Transverse colon (tissue), 4 donors: ENCODE measurements at regions not wholly inside any gene's neighbourhood (a gene's known extent, or its start where the extent isn't known, plus 50 kb on each side); places are given as distances from the start of the nearest gene placed in this dataset.

Experiments
- DNase-seq: peaks from one replicate; pipeline ENCODE4 v3.0.0-alpha.2; 2019
- H3K27ac ChIP-seq, 4 donors: fragments of 200-600 bp; sonication (generic); 2 replicates each; pipeline ENCODE4 v1.5.1; 2016 to 2018; ENCODE audit warnings: inconsistent platforms in 4 of 4
- H3K27me3 ChIP-seq: fragments of 200-600 bp; sonication (generic); 2 replicates; pipeline ENCODE4 v1.5.1; 2017; ENCODE audit warnings: inconsistent platforms
- H3K36me3 ChIP-seq, 4 donors: fragments of 200-600 bp; sonication (generic); 2 replicates each; pipeline ENCODE4 v1.5.1; 2017 to 2019; ENCODE audit warnings: inconsistent platforms in 4 of 4
- H3K4me1 ChIP-seq, 4 donors: fragments of 200-600 bp; sonication (generic); 2 replicates each; pipeline ENCODE4 v1.5.1; 2017 to 2020; ENCODE audit warnings: inconsistent platforms in 4 of 4
- H3K4me3 ChIP-seq, 4 donors: fragments of 200-600 bp; sonication (generic); 1 replicate in 1 of 4; 2 replicates in 3 of 4; pipeline versions ENCODE4 v1.5.1 to v1.6.1; 2017 to 2019; ENCODE audit warnings: inconsistent platforms in 4 of 4
- H3K9me3 ChIP-seq, 2 donors: fragments of 200-600 bp; sonication (generic); 2 replicates each; pipeline ENCODE4 v1.5.1; 2017 to 2019; ENCODE audit warnings: inconsistent platforms in 2 of 2
- EP300 ChIP-seq: sonication (generic); formaldehyde crosslinking; IDR thresholded peaks from one replicate; pipeline ENCODE4 v1.6.1; 2017; ENCODE audit warnings: antibody characterized with exemption, low read depth
- POLR2A ChIP-seq: fragments of 450-650 bp; IDR thresholded peaks from one replicate; pipeline ENCODE4 v1.6.1; 2016; ENCODE audit warnings: antibody characterized with exemption, mild to moderate bottlenecking, moderate library complexity
- POLR2AphosphoS5 ChIP-seq, 3 donors: sonication (generic); formaldehyde crosslinking; IDR thresholded peaks; one replicate each; pipeline ENCODE4 v1.6.1; 2016; ENCODE audit warnings: antibody characterized with exemption in 3 of 3
- whole genome bisulfite sequencing, 2 donors: methylation state at CpG; one replicate each; pipeline ENCODE4 v1.1.5; 2018; ENCODE audit warnings: low coverage in 1 of 2; 5-methylcytosine and 5-hydroxymethylcytosine counted together
- in situ Hi-C, 4 donors: fragments of 200-750 bp; cut with MboI; loops; one replicate each; pipeline versions ENCODE4 v1.15.0 to v1.15.1; 2017; ENCODE audit warnings: low sequenced_read_pairs in 3 of 4, low pct_ligation_motif_present in 1 of 4, low pct_unique_long_range_greater_than_20kb in 1 of 4
- intact Hi-C: fragments of 100-400 bp; cut with DNase I; formaldehyde crosslinking; loops from one replicate; pipeline ENCODE4 v1.15.1; 2023; ENCODE audit warnings: low total_unique reads
- TF ChIP-seq, protein P1 (sequence below), 5 experiments: fragments of 200-600 bp in 3 of 5; fragments of 450-650 bp in 2 of 5; sonication (generic) in 3 of 5; IDR thresholded peaks; 1 replicate in 2 of 5; 2 replicates in 3 of 5; pipeline ENCODE4 v1.5.1; 2016 to 2017; ENCODE audit warnings: antibody characterized with exemption in 5 of 5, inconsistent platforms in 3 of 5, mild to moderate bottlenecking in 2 of 5, moderate library complexity in 1 of 5

DNA sequence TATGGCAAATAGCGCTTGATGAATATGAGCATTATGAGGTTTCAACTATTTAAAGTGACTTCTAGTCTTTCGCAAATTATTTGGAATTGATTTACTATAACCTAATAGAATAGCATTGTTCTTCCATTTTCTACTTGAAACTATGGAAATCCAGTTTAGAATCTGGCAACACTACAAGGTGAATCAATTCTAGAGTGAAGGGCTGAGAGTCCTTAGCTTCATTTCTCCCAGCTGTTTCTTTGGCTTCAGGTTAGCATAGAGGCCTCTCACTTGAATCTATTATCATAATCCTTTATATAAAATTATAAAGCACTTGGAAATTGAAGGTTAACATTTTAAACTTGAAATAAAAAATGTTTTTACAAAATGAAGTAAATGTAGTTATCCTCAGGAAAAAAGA is 318.8 kb downstream of the CCDC85A start:
- Histone ChIP-seq H3K36me3 (no peaks in the 10 kb centered on the region), H3K4me3 (no peak overlapping the region), H3K4me1 (no peaks in the 10 kb centered on the region), H3K9me3 (no peaks in the 10 kb centered on the region), H3K27me3 (no peaks in the 10 kb centered on the region), H3K27ac (no peak overlapping the region)
- intact Hi-C loops (no loop called here), in situ Hi-C loops (no loop called here)
- TF ChIP-seq, protein P1, sequence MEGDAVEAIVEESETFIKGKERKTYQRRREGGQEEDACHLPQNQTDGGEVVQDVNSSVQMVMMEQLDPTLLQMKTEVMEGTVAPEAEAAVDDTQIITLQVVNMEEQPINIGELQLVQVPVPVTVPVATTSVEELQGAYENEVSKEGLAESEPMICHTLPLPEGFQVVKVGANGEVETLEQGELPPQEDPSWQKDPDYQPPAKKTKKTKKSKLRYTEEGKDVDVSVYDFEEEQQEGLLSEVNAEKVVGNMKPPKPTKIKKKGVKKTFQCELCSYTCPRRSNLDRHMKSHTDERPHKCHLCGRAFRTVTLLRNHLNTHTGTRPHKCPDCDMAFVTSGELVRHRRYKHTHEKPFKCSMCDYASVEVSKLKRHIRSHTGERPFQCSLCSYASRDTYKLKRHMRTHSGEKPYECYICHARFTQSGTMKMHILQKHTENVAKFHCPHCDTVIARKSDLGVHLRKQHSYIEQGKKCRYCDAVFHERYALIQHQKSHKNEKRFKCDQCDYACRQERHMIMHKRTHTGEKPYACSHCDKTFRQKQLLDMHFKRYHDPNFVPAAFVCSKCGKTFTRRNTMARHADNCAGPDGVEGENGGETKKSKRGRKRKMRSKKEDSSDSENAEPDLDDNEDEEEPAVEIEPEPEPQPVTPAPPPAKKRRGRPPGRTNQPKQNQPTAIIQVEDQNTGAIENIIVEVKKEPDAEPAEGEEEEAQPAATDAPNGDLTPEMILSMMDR (IDR thresholded peaks at IDR 0.05), result no peak
- TF ChIP-seq POLR2A (no peak), EP300 (no peak), POLR2AphosphoS5 (IDR thresholded peaks at IDR 0.05) (no peak)
- WGBS, 2 donors, result 94 to 100% methylated on average over 2 of the region's 2 CpGs
- DNase-seq, result no peak

DNA sequence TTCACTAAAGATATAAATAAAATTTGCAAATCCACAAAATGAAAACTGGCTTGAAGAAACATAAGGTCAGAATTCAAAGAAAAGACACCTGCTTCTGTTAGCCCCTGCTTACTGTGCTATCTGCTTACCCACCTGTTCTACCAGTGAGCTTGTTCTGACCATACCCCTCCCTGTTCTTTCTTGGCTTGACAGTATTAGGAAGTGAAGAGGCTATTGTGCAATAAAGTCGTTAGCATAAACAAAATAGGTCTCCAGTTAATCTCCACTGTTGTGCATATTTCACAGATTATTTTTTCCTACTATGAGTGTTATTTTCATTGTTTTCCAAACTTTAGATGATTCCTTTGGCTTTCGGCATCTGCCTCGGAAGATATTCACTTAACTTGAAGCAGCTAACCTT is 322.1 kb downstream of the CCDC85A start:
- Histone ChIP-seq H3K27me3 (no peaks in the 10 kb centered on the region), H3K27ac (no peak overlapping the region), H3K4me1 (no peaks in the 10 kb centered on the region), H3K9me3 (no peaks in the 10 kb centered on the region), H3K4me3 (no peak overlapping the region), H3K36me3 (no peaks in the 10 kb centered on the region)
- TF ChIP-seq POLR2A (no peak), POLR2AphosphoS5 (IDR thresholded peaks at IDR 0.05) (no peak), EP300 (no peak)
- TF ChIP-seq, protein P1 (IDR thresholded peaks at IDR 0.05), result no peak
- 58 to 67% methylated on average over 2 to 3 of the region's 3 CpGs for WGBS, 2 donors
- in situ Hi-C loops (no loop called here), intact Hi-C loops (no loop called here)
- no peak for DNase-seq

DNA sequence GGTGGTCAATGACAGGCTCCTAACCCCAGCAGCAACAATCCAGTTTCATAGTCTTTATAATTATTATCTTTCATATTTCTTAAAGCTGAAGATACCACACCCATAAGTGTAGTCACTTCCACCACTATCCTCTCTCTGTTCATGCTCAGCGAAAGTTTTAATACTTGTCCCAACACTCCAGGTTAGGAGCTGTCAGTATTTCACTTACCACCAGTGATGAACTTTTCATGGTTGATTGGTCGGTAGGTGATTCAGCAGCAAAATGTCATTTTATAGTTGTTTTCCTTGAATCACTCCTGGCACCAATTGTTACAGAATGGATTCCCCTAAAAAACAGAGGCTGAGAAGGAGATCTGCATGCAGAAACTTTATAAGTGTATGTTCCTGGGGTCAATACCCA is 324.9 kb downstream of the CCDC85A start:
- WGBS, 2 donors, result 89% methylated on average over 2 of the region's 2 CpGs; no CpG with 5 or more reads in 1 of the 2 donors
- DNase-seq, result no peak
- intact Hi-C loops, result no loop called here

DNA sequence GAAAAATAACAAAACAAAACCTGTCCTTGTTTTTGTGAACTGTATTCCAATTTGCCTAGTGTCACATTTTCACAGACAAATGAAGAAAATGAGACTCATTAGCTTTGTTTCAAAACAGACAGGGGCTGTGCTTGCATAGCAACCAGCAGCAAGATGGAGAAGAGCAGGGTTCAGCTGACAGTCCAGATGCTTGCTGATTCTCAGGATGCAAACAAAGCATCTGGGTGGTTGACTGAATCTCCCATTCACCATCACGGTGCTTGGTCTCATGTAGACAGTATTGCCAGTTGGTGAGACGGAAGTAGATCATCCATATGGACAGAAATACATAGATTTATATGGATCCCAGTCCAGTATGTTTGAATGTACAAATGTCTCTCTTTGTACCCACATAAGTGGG is 326.8 kb downstream of the CCDC85A start:
- WGBS, 2 donors, result 81% methylated on average over 2 of the region's 2 CpGs; no CpG with 5 or more reads in 1 of the 2 donors

More for the DNA sequence above, 324.9 kb downstream of the CCDC85A start:
- Histone ChIP-seq H3K4me1 (no peaks in the 10 kb centered on the region), H3K4me3 (no peak overlapping the region), H3K27ac (no peak overlapping the region), H3K27me3 (no peaks in the 10 kb centered on the region), H3K36me3 (no peaks in the 10 kb centered on the region), H3K9me3 (no peaks in the 10 kb centered on the region)
- in situ Hi-C loops, result no loop called here
- TF ChIP-seq POLR2AphosphoS5 (IDR thresholded peaks at IDR 0.05) (no peak), EP300 (no peak), POLR2A (no peak)
- TF ChIP-seq, protein P1 (IDR thresholded peaks at IDR 0.05), result no peak

More for the DNA sequence above, 326.8 kb downstream of the CCDC85A start:
- TF ChIP-seq POLR2A (no peak), POLR2AphosphoS5 (IDR thresholded peaks at IDR 0.05) (no peak), EP300 (no peak)
- TF ChIP-seq, protein P1 (IDR thresholded peaks at IDR 0.05), result no peak
- H3K9me3 ChIP-seq, result no peaks in the 10 kb centered on the region
- no peak overlapping the region for H3K4me3 ChIP-seq
- no peak for DNase-seq
- no peaks in the 10 kb centered on the region for H3K27me3 ChIP-seq
- no peaks in the 10 kb centered on the region for H3K4me1 ChIP-seq
- intact Hi-C loops, result no loop called here
- H3K36me3 ChIP-seq, result no peaks in the 10 kb centered on the region
- in situ Hi-C loops, result no loop called here
- no peak overlapping the region for H3K27ac ChIP-seq
